H9 (cell line): ENCODE measurements at regions not wholly inside any gene's neighbourhood (a gene's known extent, or its start where the extent isn't known, plus 50 kb on each side); places are given as distances from the start of the nearest gene placed in this dataset.

Experiments
- DNase-seq: peaks from one replicate; pipeline ENCODE4 v3.0.0-alpha.2; 2017
- H2AFZ ChIP-seq: one replicate; pipeline ENCODE4 v1.6.1; 2013; ENCODE audit warnings: mild to moderate bottlenecking, low read length, control low read depth, moderate library complexity
- H2AK5ac ChIP-seq: 2 replicates; pipeline ENCODE4 v1.6.1; 2013; ENCODE audit warnings: low read length, control low read depth, mixed read lengths; ENCODE audit not compliant: insufficient read length
- H2BK120ac ChIP-seq: one replicate; pipeline ENCODE4 v1.6.1; 2013; ENCODE audit warnings: low read depth, mild to moderate bottlenecking, low read length, control low read depth, inconsistent platforms; ENCODE audit not compliant: poor library complexity, severe bottlenecking
- H2BK12ac ChIP-seq: 2 replicates; pipeline ENCODE4 v1.6.1; 2013; ENCODE audit warnings: low read length, control low read depth, mixed read lengths, low read depth; ENCODE audit not compliant: insufficient read length
- H2BK15ac ChIP-seq: 2 replicates; pipeline ENCODE4 v1.6.1; 2013; ENCODE audit warnings: low read depth, low read length, control low read depth
- H2BK20ac ChIP-seq: one replicate; pipeline ENCODE4 v1.6.1; 2013; ENCODE audit warnings: low read depth, mild to moderate bottlenecking, low read length, control low read depth, inconsistent platforms; ENCODE audit not compliant: poor library complexity, severe bottlenecking
- H2BK5ac ChIP-seq: 2 replicates; pipeline ENCODE4 v1.6.1; 2013; ENCODE audit warnings: low read length, control low read depth, mixed read lengths; ENCODE audit not compliant: insufficient read length
- H3K14ac ChIP-seq: 2 replicates; pipeline ENCODE4 v1.6.1; 2013; ENCODE audit warnings: low read length, control low read depth; ENCODE audit not compliant: insufficient read depth
- H3K18ac ChIP-seq: 2 replicates; pipeline ENCODE4 v1.6.1; 2013; ENCODE audit warnings: low read depth, mild to moderate bottlenecking, mixed read lengths, low read length, control low read depth; ENCODE audit not compliant: insufficient read length
- H3K23ac ChIP-seq: 2 replicates; pipeline ENCODE4 v1.6.1; 2013; ENCODE audit warnings: low read length, control low read depth, mixed read lengths, low read depth; ENCODE audit not compliant: insufficient read length
- H3K23me2 ChIP-seq: 2 replicates; pipeline ENCODE4 v1.6.1; 2013; ENCODE audit warnings: low read depth, mild to moderate bottlenecking, mixed read lengths, low read length, control low read depth; ENCODE audit not compliant: insufficient read length, poor library complexity, severe bottlenecking
- H3K27ac ChIP-seq: 2 replicates; pipeline ENCODE4 v1.5.1; 2013; ENCODE audit warnings: low read length, control low read depth, mixed read lengths, low read depth; ENCODE audit not compliant: insufficient read length
- H3K27me3 ChIP-seq: 2 replicates; pipeline ENCODE4 v1.6.1; 2013; ENCODE audit warnings: low read length, control low read depth, inconsistent platforms; ENCODE audit not compliant: insufficient read depth
- H3K4ac ChIP-seq: 2 replicates; pipeline ENCODE4 v1.6.1; 2013; ENCODE audit warnings: low read depth, mild to moderate bottlenecking, control low read depth, inconsistent platforms, low read length, moderate library complexity
- H3K4me1 ChIP-seq: 2 replicates; pipeline ENCODE4 v1.6.1; 2013; ENCODE audit warnings: low read length, control low read depth, inconsistent platforms; ENCODE audit not compliant: insufficient read depth
- H3K4me2 ChIP-seq: 2 replicates; pipeline ENCODE4 v1.6.1; 2013; ENCODE audit warnings: low read length, control low read depth, mixed read lengths; ENCODE audit not compliant: insufficient read length, insufficient read depth
- H3K56ac ChIP-seq: 2 replicates; pipeline ENCODE4 v1.6.1; 2013; ENCODE audit warnings: low read depth, mild to moderate bottlenecking, mixed read lengths, low read length, control low read depth; ENCODE audit not compliant: insufficient read length
- H3K79me1 ChIP-seq: 2 replicates; pipeline ENCODE4 v1.6.1; 2013; ENCODE audit warnings: low read depth, mild to moderate bottlenecking, moderate library complexity, low read length, control low read depth, inconsistent platforms; ENCODE audit not compliant: insufficient read depth, poor library complexity, severe bottlenecking
- H3K79me2 ChIP-seq: 2 replicates; pipeline ENCODE4 v1.6.1; 2013; ENCODE audit warnings: low read length, control low read depth, inconsistent platforms; ENCODE audit not compliant: insufficient read depth
- H3K9ac ChIP-seq: 2 replicates; pipeline ENCODE4 v1.6.1; 2013; ENCODE audit warnings: low read length, control low read depth, mixed read lengths; ENCODE audit not compliant: insufficient read length; ENCODE audit errors: extremely low read depth
- H3K9me3 ChIP-seq: one replicate; pipeline ENCODE4 v1.6.1; 2013; ENCODE audit warnings: low read depth, low read length, inconsistent platforms; ENCODE audit not compliant: control insufficient read depth
- H3T11ph ChIP-seq: one replicate; pipeline ENCODE4 v1.6.1; 2013; ENCODE audit warnings: mild to moderate bottlenecking, low read length, control low read depth, inconsistent platforms
- H4K20me1 ChIP-seq: one replicate; pipeline ENCODE4 v1.6.1; 2013; ENCODE audit not compliant: control insufficient read depth, insufficient read length, insufficient read depth
- H4K5ac ChIP-seq: 2 replicates; pipeline ENCODE4 v1.6.1; 2013; ENCODE audit warnings: low read depth, mild to moderate bottlenecking, mixed read lengths, low read length, control low read depth; ENCODE audit not compliant: insufficient read length
- H4K8ac ChIP-seq: replicated peaks from 2 replicates; pipeline ENCODE4 v1.6.1; 2013; ENCODE audit warnings: low read length, control low read depth, mixed read lengths, low read depth; ENCODE audit not compliant: insufficient read length
- H4K91ac ChIP-seq: 2 replicates; pipeline ENCODE4 v1.6.1; 2013; ENCODE audit warnings: low read depth, mild to moderate bottlenecking, moderate library complexity, mixed read lengths, low read length, control low read depth; ENCODE audit not compliant: insufficient read length
- H3K27ac Mint-ChIP-seq, 3 experiments: 2 replicates in 2 of 3; 3 replicates in 1 of 3; pipeline ENCODE4 v1.8.0; 2020 to 2021; ENCODE audit warnings: mixed read lengths in 3 of 3, mild to moderate bottlenecking in 1 of 3, moderate library complexity in 1 of 3
- H3K27me3 Mint-ChIP-seq: 2 replicates; pipeline ENCODE4 v1.8.0; 2021; ENCODE audit warnings: low read depth, mild to moderate bottlenecking, moderate library complexity, mixed read lengths
- H3K36me3 Mint-ChIP-seq, 3 experiments: 2 replicates in 2 of 3; 3 replicates in 1 of 3; pipeline ENCODE4 v1.8.0; 2020 to 2021; ENCODE audit warnings: low read depth in 3 of 3, mixed read lengths in 3 of 3; ENCODE audit not compliant: insufficient read depth in 1 of 3
- H3K4me1 Mint-ChIP-seq, 2 experiments: 2 replicates each; pipeline ENCODE4 v1.8.0; 2020; ENCODE audit warnings: mixed read lengths in 2 of 2
- H3K4me3 Mint-ChIP-seq, 2 experiments: 2 replicates in 1 of 2; 3 replicates in 1 of 2; pipeline ENCODE4 v1.8.0; 2020 to 2021; ENCODE audit warnings: mild to moderate bottlenecking in 2 of 2, mixed read lengths in 2 of 2, moderate library complexity in 1 of 2
- H3K9me3 Mint-ChIP-seq, 2 experiments: 2 replicates in 1 of 2; 3 replicates in 1 of 2; pipeline ENCODE4 v1.8.0; 2020; ENCODE audit warnings: mild to moderate bottlenecking in 2 of 2, mixed read lengths in 2 of 2, moderate library complexity in 1 of 2
- WGBS: extraction: QIAGEN DNeasy Blood & Tissue Kit; methylation state at CpG from one replicate; pipeline ENCODE4 v1.1.7; 2013; ENCODE audit warnings: missing lambda C conversion rate, low lambda C conversion rate, mixed read lengths; ENCODE audit not compliant: insufficient read length; ENCODE audit errors: extremely low coverage; 5-methylcytosine and 5-hydroxymethylcytosine counted together
- TF ChIP-seq, protein P1 (sequence below): fragments of 200-600 bp; sonication (generic); conservative IDR thresholded peaks from 3 replicates; pipeline ENCODE4 v1.8.0; 2021; ENCODE audit warnings: antibody characterized with exemption, mild to moderate bottlenecking

DNA sequence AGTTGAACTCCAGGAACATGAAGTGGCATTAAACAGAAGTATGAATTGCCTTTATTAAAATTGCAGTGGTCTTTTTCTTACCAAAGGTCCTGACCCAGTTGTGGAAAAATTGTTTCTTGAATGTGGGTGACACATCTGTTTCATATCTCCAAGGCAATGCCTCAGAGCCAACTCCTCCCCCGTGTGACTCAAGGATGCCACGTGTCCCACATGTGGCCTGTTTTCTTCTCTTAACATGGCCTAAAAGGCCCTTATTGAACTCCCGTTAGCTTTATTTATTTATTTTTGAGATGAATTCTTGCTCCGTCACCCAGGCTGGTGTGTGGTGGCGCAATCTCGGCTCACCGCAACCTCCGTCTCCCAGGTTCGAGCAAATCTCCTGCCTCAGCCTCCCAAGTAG lies 128.4 kb upstream of the ESR1 start:
- H3K9me3 Mint-ChIP-seq: no peaks in the 10 kb centered on the region
- TF ChIP-seq, protein P1, sequence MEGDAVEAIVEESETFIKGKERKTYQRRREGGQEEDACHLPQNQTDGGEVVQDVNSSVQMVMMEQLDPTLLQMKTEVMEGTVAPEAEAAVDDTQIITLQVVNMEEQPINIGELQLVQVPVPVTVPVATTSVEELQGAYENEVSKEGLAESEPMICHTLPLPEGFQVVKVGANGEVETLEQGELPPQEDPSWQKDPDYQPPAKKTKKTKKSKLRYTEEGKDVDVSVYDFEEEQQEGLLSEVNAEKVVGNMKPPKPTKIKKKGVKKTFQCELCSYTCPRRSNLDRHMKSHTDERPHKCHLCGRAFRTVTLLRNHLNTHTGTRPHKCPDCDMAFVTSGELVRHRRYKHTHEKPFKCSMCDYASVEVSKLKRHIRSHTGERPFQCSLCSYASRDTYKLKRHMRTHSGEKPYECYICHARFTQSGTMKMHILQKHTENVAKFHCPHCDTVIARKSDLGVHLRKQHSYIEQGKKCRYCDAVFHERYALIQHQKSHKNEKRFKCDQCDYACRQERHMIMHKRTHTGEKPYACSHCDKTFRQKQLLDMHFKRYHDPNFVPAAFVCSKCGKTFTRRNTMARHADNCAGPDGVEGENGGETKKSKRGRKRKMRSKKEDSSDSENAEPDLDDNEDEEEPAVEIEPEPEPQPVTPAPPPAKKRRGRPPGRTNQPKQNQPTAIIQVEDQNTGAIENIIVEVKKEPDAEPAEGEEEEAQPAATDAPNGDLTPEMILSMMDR: no peak
- no peaks in the 10 kb centered on the region for H3K23me2 ChIP-seq
- H4K5ac ChIP-seq: no peak overlapping the region
- H2AK5ac ChIP-seq: no peak overlapping the region
- H4K8ac ChIP-seq: no peak overlapping the region
- no peak overlapping the region for H3K4ac ChIP-seq
- WGBS: no CpG with 5 or more reads among the region's 9 CpGs
- no peak overlapping the region for H3K18ac ChIP-seq
- no peak overlapping the region for H3K4me2 ChIP-seq
- H3K27ac Mint-ChIP-seq: no peak overlapping the region
- DNase-seq: no peak
- no peak overlapping the region for H3K4me3 Mint-ChIP-seq
- H3K4me1 Mint-ChIP-seq: peaks cover 0 to 2% of the 10 kb centered on the region in 2 experiments; a peak in 2 of 4 replicates
- no peak overlapping the region for H3K56ac ChIP-seq
- H3K27ac ChIP-seq: no peak overlapping the region
- no peak overlapping the region for H2AFZ ChIP-seq
- H3K27me3 ChIP-seq: no peaks in the 10 kb centered on the region
- H3K79me1 ChIP-seq: no peaks in the 10 kb centered on the region
- no peak overlapping the region for H3K23ac ChIP-seq
- no peak overlapping the region for H4K91ac ChIP-seq
- H3K36me3 Mint-ChIP-seq: no peaks in the 10 kb centered on the region
- no peaks in the 10 kb centered on the region for H3K79me2 ChIP-seq
- no peak overlapping the region for H2BK15ac ChIP-seq
- no peak overlapping the region for H2BK12ac ChIP-seq
- no peak overlapping the region for H2BK120ac ChIP-seq
- no peak overlapping the region for H3K14ac ChIP-seq
- H3K4me1 ChIP-seq: no peaks in the 10 kb centered on the region
- no peak overlapping the region for H3T11ph ChIP-seq
- H3K9ac ChIP-seq: no peak overlapping the region
- H4K20me1 ChIP-seq: no peaks in the 10 kb centered on the region
- no peaks in the 10 kb centered on the region for H3K9me3 ChIP-seq
- H2BK5ac ChIP-seq: no peak overlapping the region
- H3K27me3 Mint-ChIP-seq: no peaks in the 10 kb centered on the region; the same call in none of the 2 replicates
- H2BK20ac ChIP-seq: no peak overlapping the region
